ENCODE measurements at regions not wholly inside any gene's neighbourhood (a gene's known extent, or its start where the extent isn't known, plus 50 kb on each side); places are given as distances from the start of the nearest gene placed in this dataset.

GRCh38 chr13:111886217-111886945, 180.6 kb upstream of the SOX1 start:
- H3K4me3 Mint-ChIP-seq: no peak overlapping the region
- DNase-seq (no peak), ATAC-seq (replicated peaks) (no peak)
- no peak overlapping the region for H3K27ac Mint-ChIP-seq
- no peaks in the 10 kb centered on the region for H3K9me3 Mint-ChIP-seq
- no peaks in the 10 kb centered on the region for H3K4me1 Mint-ChIP-seq (ENCODE audit: low read depth in 2 of 2)
- peaks cover 20% of the 10 kb centered on the region in 2 donors for H3K27me3 Mint-ChIP-seq
- no peaks in the 10 kb centered on the region for H3K36me3 Mint-ChIP-seq (ENCODE audit: insufficient read depth)

GRCh38 chr13:111893071-111893606, 173.8 kb upstream of the SOX1 start:
- peaks cover 8 to 14% of the 10 kb centered on the region in 2 donors for H3K9me3 Mint-ChIP-seq
- no peak for DNase-seq
- peaks cover 45 to 61% of the 10 kb centered on the region in 2 donors for H3K27me3 Mint-ChIP-seq
- no peak for ATAC-seq (replicated peaks)
- H3K4me3 Mint-ChIP-seq: no peak overlapping the region
- no peaks in the 10 kb centered on the region for H3K4me1 Mint-ChIP-seq (ENCODE audit: low read depth in 2 of 2)
- no peaks in the 10 kb centered on the region for H3K36me3 Mint-ChIP-seq (ENCODE audit: insufficient read depth)
- H3K27ac Mint-ChIP-seq: no peak overlapping the region

GRCh38 chr13:111893607-111894443, 173.1 kb upstream of the SOX1 start:
- ATAC-seq (replicated peaks): no peak
- H3K27ac Mint-ChIP-seq: no peak overlapping the region
- no peak for DNase-seq
- peaks cover 8 to 14% of the 10 kb centered on the region in 2 donors for H3K9me3 Mint-ChIP-seq
- peaks cover 45 to 61% of the 10 kb centered on the region in 2 donors for H3K27me3 Mint-ChIP-seq
- H3K4me1 Mint-ChIP-seq (ENCODE audit: low read depth in 2 of 2): no peaks in the 10 kb centered on the region
- no peaks in the 10 kb centered on the region for H3K36me3 Mint-ChIP-seq (ENCODE audit: insufficient read depth)
- H3K4me3 Mint-ChIP-seq: no peak overlapping the region

- Mint-ChIP-seq H3K4me3 (no peak overlapping the region), H3K27ac (no peak overlapping the region), H3K27me3 (peaks cover 34 to 60% of the 10 kb centered on the region in 2 donors), H3K36me3 (ENCODE audit: insufficient read depth) (no peaks in the 10 kb centered on the region), H3K4me1 (ENCODE audit: low read depth in 2 of 2) (no peaks in the 10 kb centered on the region), H3K9me3 (peaks cover 8 to 14% of the 10 kb centered on the region in 2 donors)
- DNase-seq: no peak
- ATAC-seq (replicated peaks): no peak
These were observed 170.8 kb upstream of the SOX1 start for GRCh38 chr13:111895896-111896821.

- Mint-ChIP-seq H3K4me1 (ENCODE audit: low read depth in 2 of 2) (no peaks in the 10 kb centered on the region), H3K9me3 (peaks cover 8 to 14% of the 10 kb centered on the region in 2 donors), H3K27me3 (peaks cover 29 to 53% of the 10 kb centered on the region in 2 donors), H3K36me3 (ENCODE audit: insufficient read depth) (no peaks in the 10 kb centered on the region), H3K4me3 (no peak overlapping the region), H3K27ac (no peak overlapping the region)
- no peak for DNase-seq
- no peak for ATAC-seq (replicated peaks)
These were observed 169.6 kb upstream of the SOX1 start for GRCh38 chr13:111897178-111897845.

- H3K27me3 Mint-ChIP-seq: peaks cover 24 to 48% of the 10 kb centered on the region in 2 donors
- no peak for ATAC-seq (replicated peaks)
- no peaks in the 10 kb centered on the region for H3K4me1 Mint-ChIP-seq (ENCODE audit: low read depth in 2 of 2)
- peaks cover 8 to 14% of the 10 kb centered on the region in 2 donors for H3K9me3 Mint-ChIP-seq
- H3K36me3 Mint-ChIP-seq (ENCODE audit: insufficient read depth): no peaks in the 10 kb centered on the region
- no peak overlapping the region for H3K27ac Mint-ChIP-seq
- no peak overlapping the region for H3K4me3 Mint-ChIP-seq
- no peak for DNase-seq
These were observed 169.1 kb upstream of the SOX1 start for GRCh38 chr13:111897846-111898215.

GRCh38 chr13:111898956-111899713, 167.8 kb upstream of the SOX1 start:
- DNase-seq (no peak), ATAC-seq (replicated peaks) (no peak)
- H3K9me3 Mint-ChIP-seq: peaks cover 8 to 14% of the 10 kb centered on the region in 2 donors
- H3K36me3 Mint-ChIP-seq (ENCODE audit: insufficient read depth): no peaks in the 10 kb centered on the region
- no peak overlapping the region for H3K4me3 Mint-ChIP-seq
- H3K4me1 Mint-ChIP-seq (ENCODE audit: low read depth in 2 of 2): no peaks in the 10 kb centered on the region
- H3K27me3 Mint-ChIP-seq: peaks cover 14 to 35% of the 10 kb centered on the region in 2 donors
- H3K27ac Mint-ChIP-seq: no peak overlapping the region

GRCh38 chr13:111899714-111900389, 167.1 kb upstream of the SOX1 start:
- peaks cover 7 to 28% of the 10 kb centered on the region in 2 donors for H3K27me3 Mint-ChIP-seq
- ATAC-seq (replicated peaks): no peak
- no peak overlapping the region for H3K4me3 Mint-ChIP-seq
- peaks cover 5 to 10% of the 10 kb centered on the region in 2 donors for H3K9me3 Mint-ChIP-seq
- H3K36me3 Mint-ChIP-seq (ENCODE audit: insufficient read depth): no peaks in the 10 kb centered on the region
- H3K4me1 Mint-ChIP-seq (ENCODE audit: low read depth in 2 of 2): no peaks in the 10 kb centered on the region
- DNase-seq: no peak
- H3K27ac Mint-ChIP-seq: no peak overlapping the region

GRCh38 chr13:111900390-111901131, 166.4 kb upstream of the SOX1 start:
- DNase-seq: no peak
- no peak overlapping the region for H3K27ac Mint-ChIP-seq
- H3K36me3 Mint-ChIP-seq (ENCODE audit: insufficient read depth): no peaks in the 10 kb centered on the region
- H3K4me3 Mint-ChIP-seq: no peak overlapping the region
- ATAC-seq (replicated peaks): no peak
- no peaks in the 10 kb centered on the region for H3K4me1 Mint-ChIP-seq (ENCODE audit: low read depth in 2 of 2)
- peaks cover 6 to 25% of the 10 kb centered on the region in 2 donors for H3K27me3 Mint-ChIP-seq
- peaks cover 6 to 12% of the 10 kb centered on the region in 2 donors for H3K9me3 Mint-ChIP-seq

- no peaks in the 10 kb centered on the region for H3K36me3 Mint-ChIP-seq (ENCODE audit: insufficient read depth)
- no peak overlapping the region for H3K4me3 Mint-ChIP-seq
- ATAC-seq (replicated peaks): no peak
- H3K27me3 Mint-ChIP-seq: peaks cover 1 to 17% of the 10 kb centered on the region in 2 donors
- H3K27ac Mint-ChIP-seq: no peak overlapping the region
- no peak for DNase-seq
- peaks cover 2 to 7% of the 10 kb centered on the region in 2 donors for H3K9me3 Mint-ChIP-seq
- no peaks in the 10 kb centered on the region for H3K4me1 Mint-ChIP-seq (ENCODE audit: low read depth in 2 of 2)
These were observed 165.6 kb upstream of the SOX1 start for GRCh38 chr13:111901267-111901915.

- peaks cover 2 to 6% of the 10 kb centered on the region in 2 donors for H3K9me3 Mint-ChIP-seq
- H3K27ac Mint-ChIP-seq: no peak overlapping the region
These were observed 164.2 kb upstream of the SOX1 start for GRCh38 chr13:111902726-111903125.

More at GRCh38 chr13:111902726-111903125, 164.2 kb upstream of the SOX1 start:
- H3K27me3 Mint-ChIP-seq: peaks cover 0 to 4% of the 10 kb centered on the region in 2 donors
- H3K4me1 Mint-ChIP-seq (ENCODE audit: low read depth in 2 of 2): no peaks in the 10 kb centered on the region
- ATAC-seq (replicated peaks): no peak
- H3K4me3 Mint-ChIP-seq: no peak overlapping the region
- no peak for DNase-seq
- no peaks in the 10 kb centered on the region for H3K36me3 Mint-ChIP-seq (ENCODE audit: insufficient read depth)

Measured in effector memory CD8-positive, alpha-beta T cell (primary cell).